Activated T-cell treated with anti-CD3 and anti-CD28 coated beads for 4 hours (primary cell): ENCODE measurements at regions not wholly inside any gene's neighbourhood (a gene's known extent, or its start where the extent isn't known, plus 50 kb on each side); places are given as distances from the start of the nearest gene placed in this dataset.

Source experiments
- DNase-seq: peaks from one replicate; pipeline ENCODE4 v3.0.0-alpha.2; 2020

DNA sequence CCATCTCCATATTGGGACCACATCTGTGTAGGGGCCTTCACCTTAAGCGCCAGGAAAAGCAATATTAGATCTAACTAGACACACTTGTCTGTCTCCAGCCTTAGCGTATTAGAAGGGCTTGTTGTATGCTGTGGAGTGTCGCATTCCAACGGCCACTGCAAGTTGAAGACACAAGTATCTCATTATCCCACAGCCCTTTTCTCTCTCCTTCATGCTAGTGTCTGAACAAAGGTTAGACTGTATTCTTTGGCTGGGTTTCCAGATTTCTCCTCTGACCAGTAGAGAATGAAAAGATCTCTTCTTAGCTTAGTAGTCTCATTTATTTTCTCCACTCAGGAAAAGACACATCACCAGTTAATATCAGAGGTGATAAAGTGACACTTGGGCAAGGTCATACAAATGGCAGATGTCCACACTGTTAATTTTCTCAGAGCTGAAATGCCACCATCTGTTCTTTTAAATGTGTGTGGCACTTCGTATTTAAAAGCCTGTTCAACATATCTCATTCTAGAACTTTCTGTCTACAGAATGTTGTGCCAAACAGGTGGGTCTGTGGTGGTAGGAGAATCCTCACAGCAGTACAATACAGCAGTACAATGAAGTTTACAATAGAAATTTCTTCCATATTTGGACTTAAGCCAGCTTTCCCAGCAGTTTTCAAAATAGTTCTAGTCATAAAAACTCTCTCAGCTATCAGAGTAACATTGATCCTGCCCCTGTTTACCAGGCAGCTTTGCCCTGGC lies 94.0 kb upstream of the ITGA6 start:
- no peak for DNase-seq

DNA sequence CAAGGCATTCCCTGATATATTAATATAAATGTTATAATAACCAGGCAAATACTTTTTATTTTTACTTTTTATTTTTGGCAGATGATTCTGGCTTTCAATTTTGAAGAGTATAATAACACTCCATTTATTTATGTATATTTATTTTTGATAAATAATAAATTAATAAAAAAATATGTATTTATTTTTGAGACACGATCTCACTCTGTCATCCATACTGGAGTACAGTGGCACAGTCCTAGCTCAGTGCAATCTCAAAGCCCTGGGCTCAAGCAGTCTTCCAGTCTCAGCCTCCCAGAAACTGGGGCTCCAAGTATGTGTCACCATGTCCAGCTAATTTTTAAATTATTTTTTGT lies 93.4 kb upstream of the ITGA6 start:
- no peak for DNase-seq

DNA sequence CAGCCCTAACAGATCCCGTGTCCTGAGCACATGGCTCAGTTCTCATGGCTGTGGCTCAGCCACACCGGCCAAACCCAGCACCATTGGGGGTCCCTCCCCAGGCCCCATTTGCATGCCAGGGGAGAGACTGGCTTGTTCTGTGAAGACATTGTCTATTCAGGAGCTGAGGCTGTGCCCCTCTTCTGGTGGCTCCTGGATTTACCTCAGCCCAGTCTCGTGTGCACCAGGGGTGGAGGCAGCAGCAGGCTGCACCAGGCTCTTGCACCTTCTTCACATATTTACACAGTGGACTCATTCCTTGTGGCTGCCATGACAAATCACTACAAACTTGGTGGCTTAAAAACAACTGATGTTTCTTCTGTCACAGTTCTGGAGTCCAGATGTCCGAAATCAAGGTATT lies 92.4 kb upstream of the ITGA6 start:
- DNase-seq, result no peak

DNA sequence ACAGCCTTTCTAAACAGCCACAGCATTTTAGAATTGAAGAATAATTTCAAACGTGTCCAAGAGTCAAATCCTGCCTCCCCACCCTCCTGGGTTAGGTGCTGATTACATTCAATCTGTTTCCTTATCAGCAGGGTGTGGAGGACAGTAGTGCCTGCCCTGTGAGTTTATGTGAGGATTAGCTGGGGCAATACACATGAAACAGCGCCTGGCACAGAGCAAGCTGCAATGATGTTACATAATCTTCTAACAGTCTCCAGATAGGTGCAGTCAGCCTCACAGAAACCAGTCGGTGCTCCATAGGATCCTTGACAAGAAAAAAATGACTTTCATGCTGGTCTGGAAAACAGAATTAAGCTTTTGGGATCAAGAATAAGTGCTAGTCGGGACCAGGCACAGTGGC lies 91.7 kb upstream of the ITGA6 start:
- no peak for DNase-seq

DNA sequence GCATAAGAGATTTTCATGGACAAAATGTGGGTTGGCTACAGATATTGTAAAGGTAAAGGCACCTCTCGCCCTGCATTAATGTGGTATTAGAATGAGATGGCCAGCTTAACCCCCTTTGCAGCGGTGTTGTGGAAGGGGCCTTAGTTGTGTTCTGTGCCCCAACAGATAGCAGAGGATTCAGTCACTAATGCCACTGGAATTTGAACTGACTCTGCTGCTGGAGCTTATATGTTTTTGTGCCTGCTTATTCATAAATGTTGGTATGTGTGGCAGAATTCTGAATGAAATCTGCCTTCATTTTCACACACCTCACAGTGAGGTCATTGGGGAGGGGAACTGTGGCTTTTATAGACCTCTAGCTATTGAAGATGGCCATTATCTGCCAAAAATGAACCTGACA lies 90.7 kb upstream of the ITGA6 start:
- no peak for DNase-seq

DNA sequence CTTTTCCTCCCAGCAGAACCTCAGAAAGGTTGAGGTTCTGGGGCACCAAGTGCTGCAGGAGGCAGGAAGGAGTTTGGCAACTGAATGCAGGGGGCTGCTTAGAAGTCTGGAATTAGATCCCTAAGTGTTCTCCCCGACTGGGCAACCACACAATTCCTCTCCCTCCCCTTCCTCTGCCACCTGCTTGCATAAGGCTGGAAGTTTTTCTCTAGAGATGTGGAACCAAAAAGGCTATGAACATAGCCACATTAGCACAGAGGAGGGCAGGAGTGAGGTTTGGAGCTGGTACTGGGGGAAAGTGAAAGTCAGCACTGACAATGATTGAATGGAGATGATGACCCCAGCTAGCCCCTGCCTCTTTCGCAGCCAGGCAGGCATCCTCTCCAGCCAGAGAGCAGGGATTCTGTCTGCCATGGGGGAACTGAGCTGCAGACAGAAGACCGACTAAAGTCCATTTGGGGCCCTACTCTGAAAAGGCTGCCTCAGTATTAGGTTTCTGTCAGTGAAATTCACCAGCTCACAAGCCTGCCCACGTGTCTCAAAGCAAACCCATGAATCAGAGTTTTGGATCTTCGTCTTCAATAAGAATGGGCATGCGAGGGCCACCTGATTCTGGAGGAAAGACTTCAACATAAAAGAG lies 87.9 kb upstream of the ITGA6 start:
- DNase-seq, result peak; percentile 4

DNA sequence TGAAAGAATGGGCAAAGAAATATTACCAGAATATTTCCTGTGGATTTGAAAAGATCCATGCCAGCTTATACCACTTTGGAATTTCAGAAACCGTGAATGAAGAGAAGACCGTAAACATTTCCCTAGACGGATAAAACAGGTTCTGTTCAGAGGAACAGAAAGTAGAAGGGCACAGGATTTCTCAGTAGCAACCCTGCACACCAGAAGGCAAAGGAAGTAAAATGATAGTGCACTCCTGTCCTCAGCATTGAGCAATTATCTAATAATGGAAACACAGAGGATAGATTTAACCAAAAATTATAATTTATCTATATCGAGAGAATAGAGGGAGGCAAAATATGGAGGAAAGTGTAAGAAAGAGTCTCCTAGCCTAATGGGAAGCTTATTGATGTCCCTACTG lies 87.0 kb upstream of the ITGA6 start:
- no peak for DNase-seq

DNA sequence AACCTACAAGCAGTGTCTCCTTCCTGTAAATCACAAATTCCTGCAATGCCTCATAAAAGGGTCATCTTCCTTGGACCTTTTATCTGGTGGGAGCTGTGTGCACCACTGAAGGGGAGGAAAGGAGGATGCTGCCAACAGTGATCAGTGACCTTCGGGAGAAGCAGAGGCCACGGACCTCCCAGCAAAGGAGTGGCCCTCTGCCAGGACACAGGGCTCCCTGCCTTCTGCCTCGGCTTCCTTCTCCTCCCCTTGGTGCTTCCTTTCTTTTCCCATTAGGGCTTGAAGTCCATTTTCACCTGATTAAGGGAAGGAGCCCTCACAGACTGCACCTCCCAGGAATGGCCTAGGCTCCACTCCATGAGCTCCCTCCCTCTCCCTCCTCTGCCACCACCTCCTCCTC lies 85.3 kb upstream of the ITGA6 start:
- DNase-seq, result no peak

DNA sequence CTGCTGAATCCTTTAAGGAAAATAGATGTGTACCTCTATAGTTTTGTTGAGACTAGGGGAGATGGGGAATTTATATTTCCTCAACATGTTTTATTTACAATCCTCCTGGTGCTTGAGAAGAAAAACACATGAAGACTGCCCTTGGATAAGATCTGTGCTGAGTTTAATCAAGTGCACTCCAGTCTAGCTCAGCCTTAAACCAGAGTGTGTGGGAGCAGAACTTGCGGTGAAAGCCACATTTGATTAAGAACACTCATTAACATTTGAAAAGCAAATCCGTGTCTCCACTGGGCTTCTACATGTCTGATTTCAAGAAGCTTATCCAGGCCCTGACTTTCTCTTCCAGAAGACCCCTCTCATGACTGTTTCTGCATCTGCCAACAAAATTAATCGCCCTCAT lies 84.8 kb upstream of the ITGA6 start:
- DNase-seq, result no peak

DNA sequence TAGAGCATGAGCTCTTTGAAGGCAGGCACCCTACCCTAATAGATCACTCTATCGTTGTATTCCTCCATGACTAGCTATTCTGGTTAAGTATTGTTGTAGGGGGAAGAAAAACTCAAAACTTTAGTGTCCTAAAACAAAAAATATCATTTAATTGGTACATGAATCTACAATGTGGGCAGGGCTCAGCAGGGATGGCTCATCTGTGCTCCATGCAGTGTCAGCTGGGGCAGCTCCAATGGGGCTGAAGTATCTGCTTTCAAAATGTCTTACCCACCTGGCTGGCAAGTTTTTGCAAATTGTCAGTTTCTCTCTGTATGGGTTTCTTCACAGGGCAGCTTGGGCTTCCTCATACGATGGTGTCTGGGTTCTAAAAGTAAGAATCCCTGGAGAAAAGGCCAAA lies 83.2 kb upstream of the ITGA6 start:
- no peak for DNase-seq

DNA sequence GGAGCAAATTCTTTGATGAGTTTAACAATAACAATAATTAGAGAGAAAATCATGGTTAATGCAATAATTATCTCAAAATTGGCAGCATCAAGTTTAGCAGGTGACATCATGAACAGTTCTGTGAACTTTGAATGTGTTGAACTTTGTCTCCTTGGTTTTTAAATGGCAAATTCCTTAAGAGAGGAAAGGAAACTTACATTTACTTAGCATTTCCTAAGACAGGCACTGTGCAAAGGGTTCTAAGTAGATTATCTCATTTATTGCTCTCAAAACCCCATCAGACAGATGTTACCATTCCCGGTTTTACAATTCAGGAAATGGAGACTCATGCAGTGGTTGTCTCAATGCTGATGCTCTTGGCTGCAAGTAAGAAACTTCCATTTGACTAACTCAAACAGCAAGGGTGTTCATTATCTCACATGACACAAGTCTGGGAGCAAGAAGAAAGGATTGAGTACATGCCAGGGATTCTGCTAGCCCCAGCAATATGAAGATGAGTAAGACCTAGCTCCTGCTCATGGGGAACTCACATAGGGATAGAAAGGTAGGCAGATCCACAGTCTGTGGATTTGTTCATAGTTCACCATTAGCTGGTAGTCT lies 81.3 kb upstream of the ITGA6 start:
- DNase-seq, result no peak

DNA sequence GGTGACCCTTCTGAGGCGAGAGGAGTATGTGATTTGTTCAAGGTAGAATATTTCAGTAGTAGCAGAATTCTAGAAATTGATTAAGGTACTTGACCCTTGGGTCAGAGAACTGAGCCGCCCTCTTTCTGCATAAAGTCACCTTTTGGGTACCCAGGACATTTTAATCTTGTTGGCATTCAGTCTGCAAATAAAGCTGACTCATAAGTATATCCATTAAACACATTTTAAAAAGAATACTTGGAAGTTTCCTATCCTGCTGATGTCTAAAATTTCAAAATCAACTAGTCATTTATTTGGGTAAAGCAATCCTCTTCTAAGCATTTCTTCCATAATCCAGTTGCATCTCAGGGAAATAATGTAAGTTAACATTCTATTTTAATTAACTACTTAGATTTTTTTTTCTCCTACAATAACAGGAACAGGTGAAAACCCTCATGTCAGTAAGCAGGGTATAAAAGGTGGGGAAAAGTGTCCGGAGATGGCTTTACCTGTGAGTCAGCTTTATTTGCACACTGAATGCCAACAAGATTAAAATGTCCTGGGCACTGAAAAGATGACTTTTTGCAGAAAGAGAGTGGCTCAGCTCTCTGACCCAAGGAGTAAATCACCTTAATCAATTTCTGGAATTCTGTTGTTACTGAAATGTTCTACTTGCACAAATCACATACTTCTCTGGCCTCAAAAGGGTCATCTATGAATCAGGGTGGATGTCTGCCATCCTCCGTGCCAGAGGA lies 78.7 kb upstream of the ITGA6 start:
- DNase-seq, result no peak

DNA sequence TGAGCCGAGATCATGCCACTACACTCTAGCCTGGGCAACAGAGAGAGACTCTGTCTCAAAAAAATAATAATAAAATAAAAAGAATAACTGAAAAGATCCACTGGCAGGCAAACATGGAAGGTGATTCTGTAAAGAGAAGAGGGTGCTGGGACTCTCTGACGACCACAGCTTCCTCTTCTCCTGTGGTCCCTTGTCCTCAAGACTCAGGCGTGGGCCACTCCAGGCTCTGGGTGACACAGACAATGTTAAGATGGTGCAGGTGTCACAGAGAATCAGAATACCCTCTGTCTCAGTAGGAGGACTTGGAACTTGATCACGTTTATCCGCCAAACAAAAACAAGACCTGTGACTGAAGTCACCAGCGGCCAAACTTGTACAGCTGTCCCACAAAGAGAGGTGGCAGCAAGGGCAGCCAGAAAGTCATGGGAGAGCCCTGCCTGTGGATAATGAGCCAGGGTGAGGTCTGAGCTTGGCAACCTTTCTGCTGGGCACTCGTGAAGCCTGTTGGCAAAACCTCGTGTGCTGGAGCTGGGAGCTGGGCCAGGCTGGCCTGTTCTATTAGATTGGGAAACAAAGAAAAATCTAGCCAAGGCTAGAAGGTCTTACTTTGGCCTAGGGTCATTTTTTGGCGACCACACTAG lies 76.4 kb upstream of the ITGA6 start:
- no peak for DNase-seq

DNA sequence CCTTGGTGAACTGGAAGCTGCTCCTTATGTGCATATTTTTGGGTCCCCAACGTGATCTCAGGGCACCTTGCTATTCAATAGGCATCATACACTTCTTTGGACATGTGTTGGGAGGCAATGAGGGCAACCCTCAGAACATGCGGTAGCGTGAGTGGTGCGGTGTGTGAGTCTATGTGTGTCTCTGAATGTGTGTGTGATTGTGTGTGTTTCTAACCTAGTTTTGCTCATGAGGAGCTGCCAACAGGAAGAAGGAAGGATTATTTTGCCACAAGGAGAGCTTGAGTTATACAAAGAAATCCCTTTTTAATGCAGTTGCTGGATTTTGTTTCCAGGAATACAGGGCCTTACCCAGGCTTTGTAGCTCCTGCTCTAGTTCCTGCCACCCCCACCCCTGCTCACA lies 75.8 kb upstream of the ITGA6 start:
- DNase-seq, result no peak

DNA sequence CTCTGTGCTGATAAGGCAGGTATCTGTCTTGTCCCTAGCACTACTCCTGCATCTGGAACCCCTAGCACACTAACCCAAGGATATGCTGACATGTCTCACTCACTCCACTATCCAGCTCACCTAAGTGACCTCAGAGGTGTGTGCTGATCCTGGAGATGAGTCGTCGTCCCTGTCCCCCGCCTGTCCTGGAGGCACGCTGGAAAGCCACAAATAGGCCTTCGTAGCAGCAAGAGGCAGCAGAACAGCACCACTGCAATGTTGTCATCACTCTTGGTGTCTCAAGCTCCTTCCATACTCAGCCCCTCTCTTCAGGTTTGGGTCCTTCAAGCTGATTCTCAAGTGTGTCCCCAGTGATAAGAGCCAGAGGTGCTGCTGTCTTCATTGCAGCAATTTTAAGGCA lies 73.0 kb upstream of the ITGA6 start:
- DNase-seq, result no peak

DNA sequence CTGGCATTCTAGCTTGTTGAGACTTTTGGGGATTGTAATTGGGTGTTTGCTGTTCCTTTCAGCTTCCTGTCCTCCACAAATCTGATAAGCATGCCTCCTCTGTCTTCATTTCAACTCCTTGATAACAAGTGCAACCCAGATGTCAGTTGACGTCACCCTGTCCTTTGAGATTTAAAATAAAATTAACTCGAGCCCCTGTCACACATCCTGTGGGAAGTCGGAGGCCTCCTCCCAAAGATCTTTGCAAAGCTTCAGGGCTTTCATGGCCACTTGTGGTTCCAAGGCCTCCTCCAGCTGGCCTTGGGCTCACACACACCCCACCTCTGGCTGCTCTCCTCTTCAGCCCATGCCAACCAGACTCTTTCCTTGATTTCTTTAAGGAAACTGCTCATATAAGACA lies 69.9 kb upstream of the ITGA6 start:
- no peak for DNase-seq

DNA sequence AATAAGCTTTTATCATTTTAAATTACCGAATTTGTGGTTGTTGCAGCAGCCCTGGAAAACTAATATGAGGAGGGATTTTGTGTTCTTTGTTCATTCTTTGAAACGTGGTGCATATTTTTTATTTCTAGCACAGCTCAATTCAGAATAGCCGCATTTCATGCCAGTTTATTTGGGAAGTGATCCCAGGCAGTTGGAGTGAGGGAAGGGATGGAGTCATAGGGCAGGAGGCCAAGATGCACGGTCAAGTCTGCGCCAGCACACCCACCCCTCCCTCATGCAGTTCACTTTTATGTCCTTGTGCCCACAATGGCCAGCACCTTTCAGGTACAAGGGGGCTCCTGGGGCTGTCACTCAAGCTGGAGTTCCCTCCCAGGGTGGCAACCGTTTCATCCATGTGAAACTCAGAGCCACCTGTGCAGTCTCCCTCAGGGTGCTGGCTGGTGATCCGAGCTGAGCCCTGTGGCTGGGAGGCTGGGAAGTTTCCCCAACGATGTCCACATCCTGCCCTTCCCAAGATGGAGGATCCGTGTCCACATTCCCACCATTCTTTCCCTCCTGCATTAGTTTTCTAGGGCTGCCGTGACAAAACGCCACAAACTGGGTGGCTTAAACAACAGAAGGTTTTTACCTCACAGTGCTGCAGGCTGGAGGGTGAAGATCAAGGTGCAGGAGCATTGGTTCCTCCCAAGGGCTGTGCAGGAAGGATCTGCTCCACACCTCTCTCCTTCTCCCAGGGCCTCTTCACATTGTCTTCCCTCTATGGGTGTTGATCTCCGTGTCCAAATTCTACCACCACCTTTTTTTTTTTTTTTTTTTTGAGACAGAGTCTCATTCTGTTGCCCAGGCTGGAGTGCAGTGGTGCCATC lies 68.5 kb upstream of the ITGA6 start:
- DNase-seq, result no peak

DNA sequence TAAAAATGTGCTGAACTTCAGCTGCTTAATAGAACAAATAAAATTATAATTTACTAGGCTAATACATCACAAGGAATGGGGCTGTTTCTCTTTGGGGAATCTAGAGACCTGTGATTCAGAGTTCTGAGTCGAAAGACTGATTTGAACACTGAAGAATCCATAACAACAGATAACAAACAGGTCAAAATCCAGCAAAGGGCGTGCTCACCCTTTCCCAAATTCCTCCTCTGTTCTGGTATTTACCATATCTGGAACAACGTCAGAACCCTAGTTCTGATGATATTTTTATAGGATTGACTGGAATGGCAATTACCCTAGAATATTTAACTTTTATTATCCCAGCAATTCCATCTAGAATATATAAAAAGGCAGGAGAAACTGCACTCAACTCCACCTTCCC lies 66.0 kb upstream of the ITGA6 start:
- DNase-seq, result no peak

DNA sequence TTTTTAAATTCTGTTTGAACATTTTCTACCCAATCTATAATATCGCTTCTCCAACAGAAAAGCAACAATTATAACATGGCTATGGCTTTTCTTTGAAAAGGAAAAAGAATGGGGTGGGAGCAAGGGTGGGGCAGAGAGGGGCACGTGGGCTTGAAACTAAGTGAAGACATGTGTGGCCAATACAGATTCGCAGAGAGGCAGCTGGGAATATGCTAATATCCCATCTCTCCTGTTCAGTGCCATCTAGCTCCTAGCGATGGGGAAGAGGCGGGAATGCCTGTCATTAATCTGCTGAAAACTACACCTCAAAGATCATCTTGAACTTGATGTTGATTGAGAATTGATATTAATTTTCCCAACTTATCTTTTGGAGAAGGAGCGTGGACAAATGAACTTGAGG lies 65.5 kb upstream of the ITGA6 start:
- no peak for DNase-seq

DNA sequence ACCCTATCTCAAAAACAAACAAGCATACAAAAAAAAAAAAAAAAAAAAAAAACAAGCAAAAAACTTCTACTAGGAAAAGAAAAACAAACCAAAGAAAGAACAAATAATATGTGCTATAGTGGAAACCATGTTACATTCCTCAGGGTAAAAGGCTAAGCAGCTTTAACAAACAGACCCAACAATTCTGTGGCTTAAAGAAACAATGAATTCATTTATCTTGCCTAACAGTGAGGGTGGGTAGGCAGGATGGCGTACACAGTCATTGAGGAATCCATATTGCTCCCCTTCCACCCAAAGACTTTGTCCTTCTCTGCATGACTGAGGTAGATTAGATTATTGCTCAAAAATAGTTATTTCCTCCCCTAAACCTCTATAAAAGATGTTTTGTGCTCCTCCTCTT lies 63.1 kb upstream of the ITGA6 start:
- DNase-seq, result no peak

DNA sequence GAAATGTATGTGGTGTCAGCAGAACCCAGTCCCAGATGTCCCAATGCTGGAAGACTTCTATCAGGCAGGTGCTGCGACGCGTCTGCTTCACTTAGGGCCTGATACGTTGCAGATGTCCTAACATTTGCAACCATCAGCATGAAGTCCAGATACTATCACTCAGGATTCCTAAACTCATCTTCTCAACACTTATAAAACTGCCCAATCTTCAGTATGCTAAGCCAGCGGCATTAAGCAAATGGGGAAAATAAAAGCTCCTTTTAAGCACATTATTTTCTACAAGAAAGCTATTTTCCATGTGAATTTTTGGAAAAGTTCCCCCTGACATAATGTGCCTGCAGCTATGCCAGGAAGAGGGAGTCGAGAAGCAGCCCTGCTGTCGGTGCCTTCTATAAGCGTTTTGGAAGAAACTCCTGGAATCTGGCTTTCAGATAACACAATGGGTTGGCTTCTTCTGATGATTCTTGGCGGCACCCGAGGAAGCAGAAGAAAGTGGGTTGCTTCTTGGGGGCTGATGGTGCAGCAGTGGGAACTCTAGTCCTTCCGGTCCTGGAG lies 60.7 kb upstream of the ITGA6 start:
- no peak for DNase-seq

DNA sequence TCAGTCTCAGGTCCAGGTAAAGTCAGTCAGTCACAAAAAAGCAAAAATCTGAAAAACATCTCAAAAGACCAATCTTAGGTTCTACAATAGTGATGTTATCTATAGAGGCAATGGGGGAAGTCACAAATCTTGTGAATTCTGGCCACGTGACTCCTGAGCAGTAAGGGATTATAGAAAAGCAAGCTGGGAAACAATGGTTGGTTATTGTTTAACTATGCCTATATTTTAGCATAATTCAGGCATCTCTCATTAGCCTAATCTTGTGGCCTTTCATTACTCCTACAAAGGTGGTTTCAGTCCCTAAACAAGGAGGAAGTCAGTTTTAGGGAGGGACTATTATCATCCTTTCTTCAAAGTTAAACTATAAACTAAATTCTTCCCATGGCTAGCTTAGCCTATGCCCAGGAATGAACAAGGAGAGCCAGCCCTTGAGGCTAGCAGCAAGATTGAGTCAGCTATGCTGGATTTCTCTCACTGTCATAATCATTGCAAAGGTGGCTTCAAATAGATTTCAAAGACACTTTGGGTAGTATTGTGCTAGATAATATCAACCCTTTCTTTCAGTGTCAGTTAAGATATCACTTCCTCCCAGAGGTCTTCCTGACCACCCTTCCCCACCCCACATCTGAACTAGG lies 56.4 kb upstream of the ITGA6 start:
- DNase-seq, result no peak
